MM.1S (cell line): ENCODE measurements at regions not wholly inside any gene's neighbourhood (a gene's known extent, or its start where the extent isn't known, plus 50 kb on each side); places are given as distances from the start of the nearest gene placed in this dataset.

Source experiments
- CTCF ChIP-seq: fragments of 300-600 bp; sonication (generic); IDR thresholded peaks from 2 replicates; pipeline ENCODE4 v1.5.1; 2016; ENCODE audit warnings: antibody characterized with exemption, low read length, mixed read lengths
- EZH2 ChIP-seq: fragments of 300-600 bp; sonication (generic); optimal IDR thresholded peaks from 2 replicates; pipeline ENCODE3; 2017; ENCODE audit warnings: low read depth, mild to moderate bottlenecking, antibody characterized with exemption, low read length, mixed read lengths
- EZH2phosphoT487 ChIP-seq: fragments of 300-600 bp; sonication (generic); IDR thresholded peaks from 2 replicates; pipeline ENCODE4 v1.6.1; 2018; ENCODE audit warnings: antibody characterized with exemption, low read length

- TF ChIP-seq CTCF = no peak
- no peak for TF ChIP-seq EZH2
- no peak for TF ChIP-seq EZH2phosphoT487
Observed at GRCh38 chr2:239831001-239831731, 194.0 kb downstream of the NDUFA10 start.
